GM19025 (cell line): ENCODE measurements at regions not wholly inside any gene's neighbourhood (a gene's known extent, or its start where the extent isn't known, plus 50 kb on each side); places are given as distances from the start of the nearest gene placed in this dataset.
"Not testable (repeated sequence)": the region's sequence is repeated elsewhere in the genome, so short reads cannot be mapped to it uniquely, and the experiment has no call there.

Experiments
- ATAC-seq: cut with Tn5 transposase; IDR thresholded peaks from one replicate; pipeline ENCODE4 v1.9.1; 2021; ENCODE audit warnings: mild to moderate bottlenecking, low read depth, moderate library complexity; ENCODE audit not compliant: unreplicated experiment

DNA sequence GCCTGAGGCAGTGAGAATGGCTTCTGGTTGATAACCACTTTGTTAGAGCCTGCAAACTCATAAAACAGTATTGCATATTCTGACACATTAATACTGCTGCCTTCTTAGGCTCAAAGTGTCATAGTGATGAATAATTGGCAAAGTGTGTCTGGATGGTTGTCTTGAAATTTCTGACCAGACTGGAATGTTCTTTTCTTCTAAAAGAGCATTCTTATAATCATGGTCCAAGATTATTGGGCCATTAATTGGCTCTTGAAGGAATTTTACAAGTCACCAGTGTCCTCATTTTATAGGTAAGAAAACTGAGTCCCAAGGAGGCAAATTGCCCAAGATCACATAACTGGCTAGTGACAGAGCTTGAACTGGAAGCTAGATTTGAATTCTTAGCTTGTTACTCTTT is 111.7 kb downstream of the PCSK1 start:
- no peak for ATAC-seq

DNA sequence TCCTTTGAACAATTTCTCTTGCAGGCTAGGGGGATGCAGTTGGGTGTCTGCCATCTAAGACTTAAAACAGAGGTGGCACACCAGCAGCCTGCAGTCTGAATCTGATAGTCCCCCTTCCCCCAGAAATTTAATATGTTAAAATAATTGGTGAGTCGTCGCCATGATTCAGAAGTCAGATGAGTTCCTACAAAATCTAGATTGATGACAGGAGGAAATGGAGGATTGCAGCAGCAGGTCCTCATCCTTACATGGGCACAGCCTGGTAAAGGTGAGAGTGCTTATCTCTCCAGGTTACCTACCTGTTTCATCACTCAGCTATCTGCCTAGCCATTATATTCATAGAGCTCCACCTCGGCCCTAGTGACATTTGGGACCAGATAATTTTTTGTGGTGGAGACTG is 112.3 kb downstream of the PCSK1 start:
- ATAC-seq: no peak

DNA sequence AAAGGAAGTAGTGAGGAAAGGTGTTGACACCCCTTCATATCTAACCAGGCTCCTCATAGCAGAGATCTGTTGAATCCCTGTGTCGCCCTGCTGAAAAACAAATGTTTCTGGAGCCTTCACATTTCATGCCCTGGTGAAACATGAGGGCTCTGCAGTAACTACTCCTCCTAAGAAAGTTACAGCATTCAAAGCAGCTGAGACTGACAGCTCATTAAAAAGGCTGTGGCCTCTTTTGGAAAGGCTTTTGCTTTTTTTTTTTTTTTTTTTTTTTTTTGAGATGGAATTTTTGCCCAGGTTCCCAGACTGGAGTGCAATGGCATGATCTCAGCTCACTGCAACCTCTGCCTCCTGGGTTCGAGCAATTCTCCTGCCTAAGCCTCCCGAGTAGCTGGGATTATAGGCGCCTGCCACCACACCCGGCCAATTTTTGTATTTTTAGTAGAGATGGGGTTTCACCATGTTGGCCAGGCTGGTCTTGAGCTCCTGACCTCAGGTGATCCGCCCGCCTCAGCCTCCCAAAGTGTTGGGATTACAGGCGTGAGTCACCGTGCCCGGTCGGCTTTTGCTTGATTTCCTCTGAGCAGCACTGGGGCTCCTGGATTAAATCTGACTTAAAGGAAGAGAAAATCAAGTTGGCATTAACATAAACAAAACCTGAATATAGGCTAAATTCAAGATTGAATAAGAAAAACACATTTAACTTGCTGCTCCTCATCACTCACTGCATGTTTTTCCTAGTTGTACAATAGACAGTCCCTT is 112.9 kb downstream of the PCSK1 start:
- ATAC-seq: not testable (repeated sequence)

DNA sequence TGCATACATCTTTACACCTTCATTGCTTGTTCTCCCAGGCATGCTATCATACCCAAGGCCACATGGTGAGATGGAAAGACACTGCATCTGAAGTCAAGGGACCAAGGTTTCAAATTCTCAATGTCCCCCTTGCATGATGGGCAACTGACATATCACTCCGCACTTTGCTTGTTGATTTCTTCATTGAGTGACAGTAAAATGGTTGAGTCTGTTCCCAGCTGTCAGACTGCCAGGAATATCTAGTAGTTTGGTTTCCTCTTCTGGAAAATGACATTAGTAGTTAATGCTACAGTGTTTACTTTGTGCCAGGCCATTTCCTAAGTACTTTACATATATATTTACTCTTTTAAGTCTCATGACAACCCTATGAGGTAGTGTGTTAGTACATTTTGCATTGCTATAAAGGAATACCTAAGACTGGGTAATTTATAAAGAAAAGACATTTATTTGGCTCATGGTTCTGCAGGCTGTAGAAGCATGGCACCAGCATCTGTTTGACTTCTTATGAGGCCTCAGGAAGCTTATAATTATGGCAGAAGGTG is 114.4 kb downstream of the PCSK1 start:
- ATAC-seq: no peak

DNA sequence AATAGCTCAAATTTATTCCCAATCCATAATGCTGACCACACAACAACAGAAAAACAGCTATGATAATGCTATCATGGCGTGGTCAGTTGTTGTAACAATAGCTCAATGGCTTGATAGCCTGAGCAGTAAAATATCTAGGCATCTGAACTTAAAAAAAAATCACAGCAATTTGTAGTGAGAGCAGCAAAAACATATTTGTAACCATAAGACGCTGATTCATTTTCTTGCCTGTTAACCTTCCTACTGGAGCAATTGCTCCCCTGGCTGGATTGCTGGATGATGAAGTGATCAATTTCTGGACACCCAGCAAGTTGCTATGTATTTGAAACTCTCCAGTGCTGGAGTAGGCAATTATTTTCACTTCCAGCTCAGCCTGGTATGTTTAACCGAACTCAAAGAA is 115.1 kb downstream of the PCSK1 start:
- no peak for ATAC-seq

DNA sequence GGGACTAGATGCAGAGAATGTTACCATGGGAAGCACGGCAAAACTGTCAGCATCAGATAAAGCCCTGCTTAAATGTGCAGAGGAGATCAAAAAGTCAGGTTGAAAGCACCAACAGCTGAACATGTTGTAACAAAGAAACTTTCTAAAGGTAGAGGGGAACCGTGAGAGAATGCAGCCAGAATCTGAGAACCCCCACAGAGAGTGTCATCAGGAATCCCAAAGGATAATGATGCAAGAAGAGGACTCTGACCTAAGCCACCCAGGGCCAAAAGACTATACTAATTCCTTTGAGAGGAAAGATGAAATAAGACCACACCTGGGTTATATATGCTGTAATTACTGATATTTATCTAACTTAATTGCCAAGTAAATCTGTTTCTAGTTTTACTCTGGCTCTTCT is 116.6 kb downstream of the PCSK1 start:
- no peak for ATAC-seq

DNA sequence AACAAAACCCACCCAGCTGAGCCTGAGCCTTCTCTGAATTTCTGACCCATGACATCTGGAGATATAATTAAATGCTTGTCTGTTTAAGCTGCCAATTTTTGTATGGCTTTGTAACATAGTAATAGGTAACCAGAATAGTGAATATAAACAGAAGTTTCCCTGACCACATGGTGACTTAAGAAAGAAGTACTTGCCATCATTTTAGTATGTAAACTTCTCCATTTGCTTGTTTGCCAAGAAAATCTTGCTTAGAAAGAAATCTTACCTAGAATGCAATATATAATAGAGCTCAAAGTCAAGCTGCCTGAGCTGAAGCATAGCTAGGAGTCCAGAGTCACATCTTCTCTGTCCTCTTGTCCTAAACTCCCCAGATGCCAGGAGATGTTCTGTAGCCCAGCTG is 117.0 kb downstream of the PCSK1 start:
- no peak for ATAC-seq

DNA sequence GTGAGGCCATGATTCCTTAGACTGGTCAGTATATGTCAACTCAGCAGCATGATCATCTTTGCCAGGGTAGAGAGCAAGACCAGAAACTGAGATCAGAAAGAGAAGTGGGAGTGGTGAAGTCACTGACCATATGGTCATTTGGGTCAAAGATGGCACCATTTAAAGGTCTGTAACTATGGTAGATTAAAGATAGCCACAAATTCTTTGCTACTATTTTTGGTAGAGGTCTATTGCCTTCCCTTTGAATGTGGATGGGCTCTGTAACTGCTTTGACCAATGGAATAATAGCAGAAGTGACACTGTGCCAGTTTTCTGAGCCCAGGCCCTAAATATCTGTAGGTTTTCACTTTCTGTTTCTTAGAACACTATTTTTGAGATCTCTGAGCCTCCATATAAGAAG is 117.6 kb downstream of the PCSK1 start:
- ATAC-seq: peak; percentile 75

DNA sequence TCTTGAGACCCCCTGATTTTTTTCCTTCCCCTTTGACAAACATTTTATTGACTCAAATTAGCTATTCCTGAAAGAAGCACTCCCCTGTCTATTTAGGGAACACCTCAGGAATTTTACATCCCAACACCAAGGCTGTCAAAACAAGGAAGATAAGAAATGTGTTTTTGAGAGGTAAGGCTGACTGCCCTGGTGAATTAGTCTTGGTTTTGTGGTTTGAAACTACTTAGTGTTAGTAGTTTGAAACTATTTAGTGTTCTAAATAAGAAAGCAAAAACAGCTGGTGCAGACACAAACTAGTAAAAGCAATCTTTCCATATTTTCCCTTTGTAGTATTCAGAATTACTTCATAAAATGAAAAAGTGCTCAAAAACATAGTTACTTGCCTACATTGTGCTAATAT is 120.7 kb downstream of the PCSK1 start:
- no peak for ATAC-seq

DNA sequence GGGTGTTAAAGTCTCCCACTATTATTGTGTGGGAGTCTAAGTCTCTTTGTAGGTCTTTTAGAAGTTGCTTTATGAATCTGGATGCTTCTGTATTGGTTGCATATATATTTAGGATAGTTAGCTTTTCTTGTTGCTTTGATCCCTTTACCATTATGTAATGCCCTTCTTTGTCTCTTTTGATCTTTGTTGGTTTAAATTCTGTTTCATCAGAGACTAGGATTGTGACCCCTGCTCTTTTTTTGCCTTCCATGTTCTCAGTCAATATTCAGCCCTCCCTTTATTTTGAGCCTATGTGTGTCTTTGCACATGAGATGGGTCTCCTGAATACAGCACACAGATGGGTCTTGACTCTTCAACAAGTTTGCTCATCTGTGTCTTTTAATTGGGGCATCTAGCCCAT is 126.0 kb downstream of the PCSK1 start:
- ATAC-seq: not testable (repeated sequence)

DNA sequence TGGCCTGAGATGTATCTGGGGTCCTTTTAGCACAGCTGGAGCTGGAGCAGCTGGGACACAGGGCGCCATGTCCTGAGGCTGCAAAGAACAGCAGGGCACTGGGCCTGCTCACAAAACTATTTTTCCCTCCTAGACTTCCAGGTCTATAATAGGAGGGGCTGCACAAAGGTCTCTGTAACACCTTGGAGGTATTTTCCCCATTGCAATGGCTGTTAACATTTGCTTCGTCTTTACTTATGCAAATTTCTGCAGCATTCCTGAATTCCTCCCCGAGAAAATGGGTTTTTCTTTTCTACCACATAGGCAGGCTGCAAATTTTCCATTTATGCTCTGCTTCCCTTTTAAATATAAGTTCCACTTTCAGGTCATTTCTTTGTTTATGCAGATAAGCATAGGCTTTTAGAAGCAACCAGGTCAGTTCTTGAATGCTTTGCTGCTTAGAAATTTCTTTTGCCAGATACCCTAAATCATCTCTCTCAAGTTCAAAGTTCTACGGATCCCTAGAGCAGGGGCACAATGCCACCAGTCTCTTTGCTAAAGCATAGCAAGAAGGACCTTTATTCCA is 130.8 kb downstream of the PCSK1 start:
- no peak for ATAC-seq

DNA sequence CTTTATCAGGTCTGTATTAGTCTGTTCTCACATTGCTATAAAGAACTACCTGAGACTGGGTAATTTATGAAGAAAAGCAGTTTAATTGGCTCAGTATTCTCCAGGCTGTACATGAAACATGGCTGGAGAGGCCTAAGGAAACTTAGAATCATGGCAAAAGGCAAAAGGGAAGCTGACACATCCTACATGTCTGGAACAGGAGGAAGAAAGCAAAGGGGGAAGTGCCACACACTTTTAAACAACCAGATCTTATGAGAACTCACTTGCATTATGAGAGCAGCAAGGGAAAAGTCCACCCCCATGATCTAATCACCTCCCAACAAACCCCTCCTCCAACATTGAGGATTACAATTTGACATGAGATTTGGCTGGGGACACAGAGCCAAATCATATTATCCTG is 132.1 kb downstream of the PCSK1 start:
- ATAC-seq: no peak

DNA sequence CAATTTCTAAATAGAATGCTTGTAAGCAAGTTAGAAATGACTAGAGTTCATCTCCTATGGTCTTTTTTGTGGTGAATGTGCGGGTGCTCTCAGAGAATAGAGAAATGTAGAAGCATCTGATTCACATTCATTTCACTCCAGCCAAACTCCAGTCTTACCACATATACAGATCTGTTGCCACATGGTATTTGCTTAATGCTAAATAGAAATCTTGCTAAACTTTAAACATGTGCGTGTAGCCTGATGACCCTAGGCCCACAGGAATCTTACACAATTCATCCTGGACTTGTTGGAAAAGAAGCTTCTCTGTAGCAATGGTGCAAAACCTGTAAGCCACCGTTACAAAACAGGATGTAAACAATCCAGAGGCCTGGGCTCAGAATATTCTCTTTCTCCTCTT is 135.2 kb downstream of the PCSK1 start:
- no peak for ATAC-seq

DNA sequence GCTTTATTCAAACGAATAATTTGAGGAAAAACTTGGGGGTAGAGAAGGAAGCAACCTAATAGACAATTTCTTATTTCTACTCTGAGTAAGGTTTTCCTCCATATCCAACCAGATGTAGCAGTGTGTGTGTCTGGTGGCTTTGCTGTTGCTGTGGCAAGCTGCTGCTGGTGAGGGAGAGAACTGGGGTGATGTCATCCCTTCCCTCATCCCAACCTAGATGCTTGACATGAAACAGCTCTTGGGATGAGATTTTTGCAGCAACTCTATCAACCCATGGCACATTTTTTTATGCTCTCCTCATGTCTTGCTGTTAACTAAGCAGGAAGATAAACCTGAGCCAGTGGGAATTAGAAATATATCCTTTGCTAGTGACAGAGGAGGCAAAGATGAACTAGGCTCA is 135.8 kb downstream of the PCSK1 start:
- ATAC-seq: no peak

DNA sequence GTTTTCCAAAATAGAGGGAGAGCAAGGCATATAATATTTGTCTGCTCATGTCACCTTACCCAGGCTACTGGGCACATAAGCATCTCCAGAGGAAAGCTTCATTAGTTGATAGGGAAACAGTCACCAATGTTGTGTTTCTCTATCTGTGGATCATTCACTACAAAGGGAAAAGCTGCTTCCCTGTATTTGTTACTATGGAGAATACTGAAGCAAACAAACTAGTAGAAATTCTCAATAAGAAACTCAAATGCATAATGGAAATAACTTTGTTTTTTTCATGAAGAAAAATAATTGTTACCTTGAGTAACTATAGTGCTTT is 138.2 kb downstream of the PCSK1 start:
- ATAC-seq: no peak

DNA sequence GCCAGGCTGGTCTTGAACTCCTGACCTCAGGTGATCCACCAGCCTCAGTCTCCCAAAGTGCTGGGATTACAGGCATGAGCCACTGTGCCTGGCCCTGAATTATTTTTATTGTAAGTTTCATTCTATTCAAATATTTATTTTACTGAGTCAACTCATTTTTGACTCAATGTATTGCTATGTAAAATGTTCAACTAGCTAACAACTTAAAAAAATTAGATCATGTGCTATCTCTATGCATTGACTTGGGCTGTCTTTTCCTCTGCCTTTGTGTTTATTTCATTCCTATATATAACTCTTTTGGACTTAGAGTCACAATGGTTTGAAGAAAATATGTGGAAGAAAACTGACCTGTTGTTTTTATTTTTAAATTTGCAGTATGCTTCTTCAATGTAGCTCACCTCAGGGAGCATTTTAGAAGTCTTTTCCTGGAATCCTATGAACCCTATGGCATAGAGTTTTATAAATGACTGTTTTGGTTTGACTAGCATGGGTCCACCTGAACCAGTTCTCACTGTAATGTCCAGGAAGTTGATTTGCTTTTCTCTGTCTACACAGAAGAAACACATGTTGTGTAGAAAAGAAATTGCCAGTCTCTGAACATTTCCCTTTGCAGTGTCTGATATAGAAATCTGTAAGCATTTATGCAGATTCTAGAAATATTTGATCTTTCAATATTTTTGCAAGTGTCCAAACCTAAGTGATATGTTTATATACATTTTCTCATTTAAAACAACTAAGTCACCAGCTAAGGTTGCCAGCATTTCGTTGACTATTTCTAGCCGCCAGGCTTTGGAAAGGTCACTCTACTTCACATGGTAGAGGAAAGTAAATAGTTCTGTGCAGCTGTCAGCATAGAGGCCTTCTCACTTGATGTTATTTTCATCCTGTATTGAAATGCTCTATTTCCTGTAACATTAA is 138.8 kb downstream of the PCSK1 start:
- ATAC-seq: no peak

DNA sequence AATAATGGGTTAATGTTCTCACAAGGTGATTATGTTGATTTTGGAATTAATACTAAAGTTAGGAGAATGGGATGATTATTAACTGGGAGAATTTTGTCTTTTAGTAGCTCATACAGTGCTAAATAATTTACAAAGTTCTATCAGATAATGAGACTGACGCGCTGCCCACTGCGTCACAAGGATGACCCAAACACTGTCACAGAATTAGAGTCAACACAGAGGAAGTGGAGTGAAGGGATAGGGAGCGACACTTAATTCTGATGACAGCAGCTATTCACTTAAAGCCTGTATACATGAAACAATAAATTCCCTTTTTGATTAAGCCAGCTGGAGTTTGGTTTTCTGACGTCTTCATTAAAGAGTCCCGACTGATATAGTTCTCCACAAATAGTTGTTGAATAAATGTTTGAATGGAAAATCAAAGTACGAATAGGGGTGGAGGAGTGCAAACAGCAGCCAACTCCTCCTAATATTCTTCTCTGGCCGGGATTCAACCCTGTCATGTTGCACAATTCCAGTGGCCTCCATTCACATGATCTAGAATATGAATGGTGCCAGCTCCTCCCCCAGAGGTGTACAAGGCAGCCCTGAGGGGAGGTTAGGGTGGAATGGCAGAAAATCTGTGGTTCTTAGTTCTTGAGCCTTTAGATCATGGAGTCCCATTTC is 140.3 kb downstream of the PCSK1 start:
- no peak for ATAC-seq

DNA sequence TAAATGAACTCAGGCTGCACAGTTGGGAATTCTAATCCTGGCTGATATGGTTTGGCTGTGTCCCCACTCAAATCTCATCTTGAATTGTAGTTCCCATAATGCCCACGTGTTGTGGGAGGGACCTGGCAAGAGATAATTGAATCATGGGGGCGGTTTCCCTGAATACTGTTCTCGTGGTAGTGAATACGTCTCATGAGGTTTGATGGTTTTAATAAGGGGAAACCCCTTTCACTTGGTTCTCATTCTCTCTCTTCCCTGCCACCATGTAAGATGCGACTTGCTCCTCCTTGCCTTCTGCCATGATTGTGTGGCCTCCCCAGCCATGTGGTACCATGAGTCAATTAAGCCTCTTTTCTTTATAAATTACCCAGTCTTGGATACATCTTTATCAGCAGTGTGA is 143.8 kb downstream of the PCSK1 start:
- not testable (repeated sequence) for ATAC-seq

DNA sequence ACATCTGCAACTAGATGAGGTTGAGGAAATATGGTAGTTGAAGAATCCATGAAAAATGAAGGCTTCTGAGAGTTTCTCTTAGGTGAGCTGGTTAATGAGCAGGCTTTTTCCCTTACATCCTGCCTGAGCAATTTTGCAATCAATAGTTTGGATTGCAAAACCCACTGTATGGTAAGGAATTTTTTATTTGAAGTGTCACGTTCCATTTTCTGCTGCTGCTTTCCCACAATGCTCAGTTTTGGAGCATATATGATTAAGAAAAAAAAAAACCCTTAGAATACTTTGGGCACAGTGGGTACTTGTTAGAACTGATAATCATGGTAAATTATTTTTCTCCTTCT is 144.2 kb downstream of the PCSK1 start:
- ATAC-seq: no peak

DNA sequence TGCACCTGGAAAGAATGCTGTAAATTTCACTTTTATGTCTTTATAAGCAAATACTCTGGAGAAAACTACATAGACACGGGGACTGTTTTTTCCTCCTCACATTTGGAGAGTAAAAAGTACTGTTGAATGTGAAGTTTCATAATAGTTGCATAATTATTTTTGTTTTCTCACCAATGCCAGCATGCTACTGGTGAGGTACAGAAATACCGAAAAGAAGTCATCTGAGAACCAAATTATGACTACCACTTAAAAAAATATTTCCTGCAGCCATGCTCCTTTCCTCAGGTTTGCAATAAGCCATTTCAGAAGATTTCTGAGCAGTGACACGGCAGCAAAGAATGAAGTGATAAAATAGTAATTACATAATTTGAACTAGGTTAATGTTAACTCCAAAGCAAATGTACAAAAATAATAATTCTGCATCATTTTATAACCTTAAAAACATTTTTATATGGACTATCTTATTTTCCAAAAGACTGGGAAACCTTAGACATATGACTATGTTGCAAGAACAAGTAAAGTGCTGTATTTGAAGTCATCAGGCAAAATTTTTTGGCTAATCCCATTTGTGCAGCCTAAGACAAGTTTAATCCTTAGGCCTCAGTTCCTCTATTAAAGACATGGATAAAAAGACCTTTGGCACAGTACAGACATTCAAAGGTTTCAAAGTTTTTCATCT is 144.7 kb downstream of the PCSK1 start:
- ATAC-seq: no peak
